Thyroid gland (tissue), 4 donors: ENCODE measurements at regions not wholly inside any gene's neighbourhood (a gene's known extent, or its start where the extent isn't known, plus 50 kb on each side); places are given as distances from the start of the nearest gene placed in this dataset.

Source experiments
- POLR2A ChIP-seq, 2 donors: fragments of 450-650 bp; IDR thresholded peaks; one replicate each; pipeline ENCODE4 v1.6.1; 2017; ENCODE audit warnings: antibody characterized with exemption in 2 of 2, mild to moderate bottlenecking in 2 of 2, moderate library complexity in 1 of 2
- TF ChIP-seq, protein P1 (sequence below), 6 experiments: fragments of 200-600 bp in 3 of 6; fragments of 450-650 bp in 3 of 6; sonication (generic) in 3 of 6; IDR thresholded peaks; one replicate each; pipeline ENCODE4 v1.5.1; 2016 to 2019; ENCODE audit warnings: antibody characterized with exemption in 6 of 6, mild to moderate bottlenecking in 2 of 6, inconsistent platforms in 1 of 6, moderate library complexity in 1 of 6

DNA sequence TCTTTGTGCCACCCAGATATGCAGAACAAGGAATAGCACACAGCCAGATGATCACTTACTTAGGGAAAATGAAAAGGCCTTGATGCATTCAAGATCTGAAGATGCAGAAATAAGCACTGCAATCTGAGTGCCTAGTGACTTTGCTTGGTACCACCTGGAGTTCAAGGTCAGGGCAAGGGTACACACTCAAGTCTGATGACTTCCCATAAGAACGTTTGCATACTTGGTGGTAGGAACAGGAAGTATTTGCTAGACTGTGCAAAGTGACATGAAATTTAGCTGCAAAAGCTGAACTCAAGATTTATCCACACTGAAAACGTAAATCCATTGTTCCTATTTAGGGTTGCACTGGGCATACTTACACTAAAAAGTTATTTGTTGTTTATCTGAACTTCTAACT is 177.1 kb downstream of the PIK3R1 start:
- TF ChIP-seq, protein P1, sequence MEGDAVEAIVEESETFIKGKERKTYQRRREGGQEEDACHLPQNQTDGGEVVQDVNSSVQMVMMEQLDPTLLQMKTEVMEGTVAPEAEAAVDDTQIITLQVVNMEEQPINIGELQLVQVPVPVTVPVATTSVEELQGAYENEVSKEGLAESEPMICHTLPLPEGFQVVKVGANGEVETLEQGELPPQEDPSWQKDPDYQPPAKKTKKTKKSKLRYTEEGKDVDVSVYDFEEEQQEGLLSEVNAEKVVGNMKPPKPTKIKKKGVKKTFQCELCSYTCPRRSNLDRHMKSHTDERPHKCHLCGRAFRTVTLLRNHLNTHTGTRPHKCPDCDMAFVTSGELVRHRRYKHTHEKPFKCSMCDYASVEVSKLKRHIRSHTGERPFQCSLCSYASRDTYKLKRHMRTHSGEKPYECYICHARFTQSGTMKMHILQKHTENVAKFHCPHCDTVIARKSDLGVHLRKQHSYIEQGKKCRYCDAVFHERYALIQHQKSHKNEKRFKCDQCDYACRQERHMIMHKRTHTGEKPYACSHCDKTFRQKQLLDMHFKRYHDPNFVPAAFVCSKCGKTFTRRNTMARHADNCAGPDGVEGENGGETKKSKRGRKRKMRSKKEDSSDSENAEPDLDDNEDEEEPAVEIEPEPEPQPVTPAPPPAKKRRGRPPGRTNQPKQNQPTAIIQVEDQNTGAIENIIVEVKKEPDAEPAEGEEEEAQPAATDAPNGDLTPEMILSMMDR (IDR thresholded peaks at IDR 0.05) = no peak
- no peak for TF ChIP-seq POLR2A (IDR thresholded peaks at IDR 0.05)
